Epithelial cell of esophagus (primary cell): ENCODE measurements at regions not wholly inside any gene's neighbourhood (a gene's known extent, or its start where the extent isn't known, plus 50 kb on each side); places are given as distances from the start of the nearest gene placed in this dataset.
A peak's percentile ranks its signal among the peaks of the same experiment; 100 is the strongest.
"Not testable (repeated sequence)": the region's sequence is repeated elsewhere in the genome, so short reads cannot be mapped to it uniquely, and the experiment has no call there.

Experiments used
- DNase-seq: peaks from one replicate; pipeline ENCODE4 v3.0.0; 2010; ENCODE audit warnings: low read depth
- H3K4me3 ChIP-seq: 2 replicates; pipeline ENCODE4 v1.5.1; 2011; ENCODE audit warnings: mild to moderate bottlenecking, low read length, control low read depth
- TF ChIP-seq, protein P1 (sequence below): IDR thresholded peaks from 2 replicates; pipeline ENCODE4 v1.5.1; 2011; ENCODE audit warnings: low read depth, mild to moderate bottlenecking, low read length, control low read depth, inconsistent platforms; ENCODE audit not compliant: insufficient read depth; ENCODE audit errors: missing control alignments

GRCh38 chr1:22332424-22332717 is 119.3 kb upstream of the ZBTB40 start:
- TF ChIP-seq, protein P1, sequence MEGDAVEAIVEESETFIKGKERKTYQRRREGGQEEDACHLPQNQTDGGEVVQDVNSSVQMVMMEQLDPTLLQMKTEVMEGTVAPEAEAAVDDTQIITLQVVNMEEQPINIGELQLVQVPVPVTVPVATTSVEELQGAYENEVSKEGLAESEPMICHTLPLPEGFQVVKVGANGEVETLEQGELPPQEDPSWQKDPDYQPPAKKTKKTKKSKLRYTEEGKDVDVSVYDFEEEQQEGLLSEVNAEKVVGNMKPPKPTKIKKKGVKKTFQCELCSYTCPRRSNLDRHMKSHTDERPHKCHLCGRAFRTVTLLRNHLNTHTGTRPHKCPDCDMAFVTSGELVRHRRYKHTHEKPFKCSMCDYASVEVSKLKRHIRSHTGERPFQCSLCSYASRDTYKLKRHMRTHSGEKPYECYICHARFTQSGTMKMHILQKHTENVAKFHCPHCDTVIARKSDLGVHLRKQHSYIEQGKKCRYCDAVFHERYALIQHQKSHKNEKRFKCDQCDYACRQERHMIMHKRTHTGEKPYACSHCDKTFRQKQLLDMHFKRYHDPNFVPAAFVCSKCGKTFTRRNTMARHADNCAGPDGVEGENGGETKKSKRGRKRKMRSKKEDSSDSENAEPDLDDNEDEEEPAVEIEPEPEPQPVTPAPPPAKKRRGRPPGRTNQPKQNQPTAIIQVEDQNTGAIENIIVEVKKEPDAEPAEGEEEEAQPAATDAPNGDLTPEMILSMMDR, result no peak
- DNase-seq, result no peak
- H3K4me3 ChIP-seq, result no peak overlapping the region

GRCh38 chr1:22332795-22333499 is 118.7 kb upstream of the ZBTB40 start:
- H3K4me3 ChIP-seq, result no peak overlapping the region
- TF ChIP-seq, protein P1, result no peak
- DNase-seq, result peak; percentile 15

- TF ChIP-seq, protein P1, result no peak
- DNase-seq, result no peak
- no peak overlapping the region for H3K4me3 ChIP-seq
Observed at GRCh38 chr1:22333516-22334121, 118.0 kb upstream of the ZBTB40 start.

- DNase-seq, result no peak
- no peak overlapping the region for H3K4me3 ChIP-seq
- TF ChIP-seq, protein P1, result no peak
Observed at GRCh38 chr1:22334860-22335550, 116.6 kb upstream of the ZBTB40 start.

GRCh38 chr1:22336274-22336673 is 115.4 kb upstream of the ZBTB40 start:
- H3K4me3 ChIP-seq, DNase-seq: not testable (repeated sequence)

DNA sequence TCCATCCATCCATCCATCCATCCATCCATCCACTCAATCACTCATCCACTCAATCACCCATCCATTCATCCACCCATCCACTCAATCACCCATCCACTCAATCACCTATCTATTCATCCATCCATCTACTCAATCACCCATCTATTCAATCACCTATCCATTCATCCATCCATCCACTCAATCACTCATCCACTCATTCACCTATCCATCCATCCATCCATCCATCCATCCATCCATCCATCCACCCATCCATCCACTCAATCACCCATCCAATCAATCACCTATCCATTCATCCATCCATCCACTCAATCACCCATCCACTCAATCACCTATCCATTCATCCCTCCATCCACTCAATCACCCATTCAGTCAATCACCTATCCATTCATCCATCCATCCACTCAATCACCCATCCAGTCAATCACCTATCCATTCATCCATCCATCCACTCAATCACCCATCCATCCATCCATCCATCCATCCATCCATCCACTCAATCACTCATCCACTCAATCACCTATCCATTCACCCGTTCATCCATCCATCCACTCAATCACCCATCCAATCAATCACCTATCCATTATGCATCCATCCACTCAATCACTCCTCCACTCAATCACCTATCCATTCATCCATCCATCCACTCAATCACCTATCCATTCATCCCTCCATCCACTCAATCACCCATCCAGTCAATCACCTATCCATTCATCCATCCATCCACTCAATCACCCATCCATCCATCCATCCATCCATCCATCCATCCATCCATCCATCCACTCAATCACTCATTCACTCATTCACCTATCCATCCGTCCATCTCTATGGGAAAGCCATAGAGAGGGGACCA is 114.7 kb upstream of the ZBTB40 start:
- H3K4me3 ChIP-seq, DNase-seq: not testable (repeated sequence)

DNA sequence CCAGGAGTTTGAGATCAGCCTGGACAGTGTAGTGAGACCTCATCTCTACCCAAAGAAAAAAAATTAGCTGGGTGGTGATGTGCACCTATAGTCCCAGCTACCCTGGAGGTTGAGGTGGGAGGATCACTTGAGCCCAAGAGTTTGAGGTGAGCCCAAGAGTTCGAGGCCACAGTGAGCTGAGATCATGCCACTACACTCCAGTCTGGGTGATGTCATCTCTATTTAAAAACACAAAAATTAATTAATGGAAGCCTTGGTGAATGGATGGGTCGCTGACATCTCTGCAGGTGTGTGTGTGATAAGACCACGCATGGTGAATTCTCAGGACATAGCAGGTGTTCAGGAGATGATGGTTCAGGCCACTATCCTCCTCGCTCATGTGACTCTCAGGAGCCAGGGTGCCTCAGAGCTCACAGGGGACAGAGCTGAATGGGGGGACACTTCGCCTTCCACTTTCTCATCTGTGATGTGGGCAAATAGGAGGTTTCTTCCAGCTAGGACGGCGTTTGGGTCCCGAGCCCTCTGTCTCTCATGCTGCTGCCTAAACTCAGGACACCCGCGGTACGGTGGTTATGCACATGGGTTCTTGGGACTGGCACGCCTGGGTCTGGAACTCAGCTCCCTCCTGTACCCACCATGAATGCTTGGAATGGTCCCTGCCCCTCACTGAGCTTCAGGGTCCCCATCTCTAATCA is 113.4 kb upstream of the ZBTB40 start:
- TF ChIP-seq, protein P1, result no peak
- no peak overlapping the region for H3K4me3 ChIP-seq
- no peak for DNase-seq
